HFFc6 (cell line): ENCODE measurements at regions not wholly inside any gene's neighbourhood (a gene's known extent, or its start where the extent isn't known, plus 50 kb on each side); places are given as distances from the start of the nearest gene placed in this dataset.

Source experiments
- DNase-seq: peaks from one replicate; pipeline ENCODE4 v3.0.0-alpha.2; 2018
- H3K27ac Mint-ChIP-seq: 2 replicates; pipeline ENCODE4 v1.8.0; 2020; ENCODE audit warnings: mild to moderate bottlenecking, mixed read lengths
- H3K27me3 Mint-ChIP-seq: 2 replicates; pipeline ENCODE4 v1.8.0; 2021; ENCODE audit warnings: mild to moderate bottlenecking, moderate library complexity, mixed read lengths; ENCODE audit not compliant: insufficient read depth
- H3K36me3 Mint-ChIP-seq: 2 replicates; pipeline ENCODE4 v1.8.0; 2021; ENCODE audit warnings: low read depth, mixed read lengths
- H3K4me1 Mint-ChIP-seq: 2 replicates; pipeline ENCODE4 v1.8.0; 2020; ENCODE audit warnings: low read depth, mixed read lengths
- H3K4me3 Mint-ChIP-seq: 2 replicates; pipeline ENCODE4 v1.8.0; 2020; ENCODE audit warnings: mild to moderate bottlenecking, moderate library complexity, mixed read lengths
- H3K9me3 Mint-ChIP-seq: 2 replicates; pipeline ENCODE4 v1.8.0; 2020; ENCODE audit warnings: mild to moderate bottlenecking, mixed read lengths
- TF ChIP-seq, protein P1 (sequence below): fragments of 200-600 bp; sonication (generic); IDR thresholded peaks from 2 replicates; pipeline ENCODE4 v1.5.0; 2021; ENCODE audit warnings: antibody characterized with exemption, mild to moderate bottlenecking

GRCh38 chr5:110918683-110919082, 152.8 kb upstream of the TSLP start:
- no peaks in the 10 kb centered on the region for H3K9me3 Mint-ChIP-seq
- peaks cover 35% of the 10 kb centered on the region for H3K4me1 Mint-ChIP-seq
- TF ChIP-seq, protein P1, sequence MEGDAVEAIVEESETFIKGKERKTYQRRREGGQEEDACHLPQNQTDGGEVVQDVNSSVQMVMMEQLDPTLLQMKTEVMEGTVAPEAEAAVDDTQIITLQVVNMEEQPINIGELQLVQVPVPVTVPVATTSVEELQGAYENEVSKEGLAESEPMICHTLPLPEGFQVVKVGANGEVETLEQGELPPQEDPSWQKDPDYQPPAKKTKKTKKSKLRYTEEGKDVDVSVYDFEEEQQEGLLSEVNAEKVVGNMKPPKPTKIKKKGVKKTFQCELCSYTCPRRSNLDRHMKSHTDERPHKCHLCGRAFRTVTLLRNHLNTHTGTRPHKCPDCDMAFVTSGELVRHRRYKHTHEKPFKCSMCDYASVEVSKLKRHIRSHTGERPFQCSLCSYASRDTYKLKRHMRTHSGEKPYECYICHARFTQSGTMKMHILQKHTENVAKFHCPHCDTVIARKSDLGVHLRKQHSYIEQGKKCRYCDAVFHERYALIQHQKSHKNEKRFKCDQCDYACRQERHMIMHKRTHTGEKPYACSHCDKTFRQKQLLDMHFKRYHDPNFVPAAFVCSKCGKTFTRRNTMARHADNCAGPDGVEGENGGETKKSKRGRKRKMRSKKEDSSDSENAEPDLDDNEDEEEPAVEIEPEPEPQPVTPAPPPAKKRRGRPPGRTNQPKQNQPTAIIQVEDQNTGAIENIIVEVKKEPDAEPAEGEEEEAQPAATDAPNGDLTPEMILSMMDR: no peak
- H3K4me3 Mint-ChIP-seq: no peak overlapping the region
- no peak for DNase-seq
- peaks cover 4% of the 10 kb centered on the region for H3K27me3 Mint-ChIP-seq
- no peaks in the 10 kb centered on the region for H3K36me3 Mint-ChIP-seq
- H3K27ac Mint-ChIP-seq: no peak overlapping the region

DNA sequence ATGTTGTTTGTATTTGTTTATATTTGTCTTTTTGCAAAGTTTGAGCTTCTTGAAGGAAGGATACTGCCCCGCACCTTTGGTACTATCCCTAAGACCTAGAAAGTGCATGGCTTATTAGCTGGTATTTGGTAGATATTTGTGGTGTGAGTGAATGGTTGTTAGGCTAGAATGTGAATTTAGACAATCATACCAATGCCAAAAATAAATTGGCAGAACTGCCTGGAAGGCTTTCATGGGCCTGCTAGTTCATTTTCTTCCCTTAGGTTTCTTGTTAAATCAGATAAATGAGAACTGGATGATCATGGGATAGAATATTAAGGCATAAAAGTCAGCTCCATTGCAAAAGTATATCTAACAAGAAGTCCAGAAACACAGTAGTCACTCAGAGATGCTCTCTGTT, 147.5 kb upstream of the TSLP start:
- no peak for DNase-seq
- Mint-ChIP-seq H3K27me3 (peaks cover 2% of the 10 kb centered on the region; the same call in 1 of the 2 replicates), H3K9me3 (no peaks in the 10 kb centered on the region), H3K4me3 (no peak overlapping the region), H3K27ac (no peak overlapping the region), H3K4me1 (no peaks in the 10 kb centered on the region), H3K36me3 (no peaks in the 10 kb centered on the region)
- TF ChIP-seq, protein P1: no peak

- Mint-ChIP-seq H3K27ac (no peak overlapping the region), H3K4me1 (no peaks in the 10 kb centered on the region)
Observed at GRCh38 chr5:110925398-110925797, 146.1 kb upstream of the TSLP start.

DNA sequence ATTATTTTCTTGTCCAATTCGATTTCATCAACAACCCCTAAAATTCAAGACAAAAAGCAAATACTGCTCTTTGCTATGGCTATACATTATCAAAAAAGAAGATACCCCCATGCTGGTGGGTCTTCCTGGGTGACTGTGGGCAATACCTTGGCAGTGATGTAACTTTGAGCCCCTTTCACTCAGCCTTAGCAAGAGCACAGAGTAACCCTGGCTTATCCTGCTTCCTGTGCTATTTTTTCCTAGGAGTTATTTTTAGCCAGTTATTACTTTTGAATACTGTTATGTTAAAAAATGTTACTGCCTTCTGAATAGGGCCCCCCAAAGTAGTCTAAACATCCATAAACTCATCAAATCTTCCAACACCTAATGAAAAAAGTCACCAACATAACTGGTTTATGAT, 145.6 kb upstream of the TSLP start:
- peaks cover 3% of the 10 kb centered on the region; the same call in 1 of the 2 replicates for H3K27me3 Mint-ChIP-seq
- TF ChIP-seq, protein P1: no peak

More at GRCh38 chr5:110925398-110925797, 146.1 kb upstream of the TSLP start:
- H3K9me3 Mint-ChIP-seq: no peaks in the 10 kb centered on the region
- DNase-seq: no peak
- TF ChIP-seq, protein P1: no peak
- no peak overlapping the region for H3K4me3 Mint-ChIP-seq
- peaks cover 2% of the 10 kb centered on the region; the same call in 1 of the 2 replicates for H3K27me3 Mint-ChIP-seq
- H3K36me3 Mint-ChIP-seq: no peaks in the 10 kb centered on the region

DNA sequence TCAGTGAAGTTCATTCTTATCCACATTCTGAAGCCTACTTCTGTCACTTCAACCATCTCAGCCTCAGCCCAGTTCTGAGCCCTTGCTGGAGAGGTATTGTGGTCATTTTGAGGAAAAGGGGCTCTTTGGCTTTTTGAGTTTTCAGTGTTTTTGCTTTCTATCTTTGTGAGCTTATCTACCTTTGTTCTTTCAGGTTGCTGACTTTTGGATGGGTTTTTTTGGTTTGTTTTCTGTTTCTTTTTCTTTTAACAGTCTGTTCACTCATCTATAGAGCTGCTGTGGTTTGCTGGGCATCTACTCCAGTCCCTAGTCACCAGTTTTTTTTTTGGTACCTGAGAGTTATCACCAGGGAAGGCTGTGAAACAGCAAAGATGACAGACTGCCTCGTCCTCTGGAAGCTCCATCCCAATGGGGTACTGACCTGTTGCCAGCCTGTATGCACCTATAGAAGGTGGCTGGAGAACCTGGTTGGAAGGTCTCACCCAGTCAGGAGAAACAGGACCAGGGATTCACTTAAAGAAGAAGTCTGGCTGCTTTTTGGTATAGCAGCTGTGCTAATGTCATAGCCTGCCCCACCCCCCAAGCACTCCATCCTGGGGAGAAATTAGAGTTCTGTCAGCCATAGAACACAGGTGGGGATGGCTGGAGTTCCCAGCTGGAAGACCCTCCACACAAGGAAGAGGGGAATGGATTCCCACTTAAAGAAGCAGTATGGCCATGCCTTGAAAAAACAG, 138.6 kb upstream of the TSLP start:
- Mint-ChIP-seq H3K27ac (no peak overlapping the region), H3K4me1 (no peaks in the 10 kb centered on the region), H3K4me3 (no peak overlapping the region), H3K27me3 (peaks cover 10% of the 10 kb centered on the region; the same call in 1 of the 2 replicates), H3K36me3 (no peaks in the 10 kb centered on the region), H3K9me3 (no peaks in the 10 kb centered on the region)
- TF ChIP-seq, protein P1: no peak
- DNase-seq: no peak

More for the DNA sequence above, 145.6 kb upstream of the TSLP start:
- no peak for DNase-seq
- no peak overlapping the region for H3K4me3 Mint-ChIP-seq
- no peaks in the 10 kb centered on the region for H3K36me3 Mint-ChIP-seq
- no peaks in the 10 kb centered on the region for H3K9me3 Mint-ChIP-seq
- no peaks in the 10 kb centered on the region for H3K4me1 Mint-ChIP-seq
- no peak overlapping the region for H3K27ac Mint-ChIP-seq
